ENCODE measurements at regions not wholly inside any gene's neighbourhood (a gene's known extent, or its start where the extent isn't known, plus 50 kb on each side); places are given as distances from the start of the nearest gene placed in this dataset.

DNA sequence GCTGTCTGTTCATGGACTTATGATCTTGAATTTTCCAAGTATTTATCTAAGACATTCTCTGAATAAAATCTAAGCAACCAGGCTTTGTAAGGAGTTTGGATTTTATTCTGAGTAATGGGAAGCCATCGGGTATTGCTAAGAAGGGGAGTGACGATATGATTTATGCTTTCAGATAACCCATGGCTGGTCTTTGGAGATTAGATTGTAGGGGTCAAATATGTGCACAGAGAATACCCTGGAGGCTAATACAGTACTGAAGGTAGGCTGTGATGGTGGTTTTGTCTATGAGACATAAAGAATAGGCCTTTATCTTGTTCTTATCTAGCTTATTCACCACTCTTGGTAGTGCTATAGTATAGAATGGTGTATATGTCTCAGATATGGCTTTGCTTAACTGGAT lies 60.0 kb upstream of the C5orf46 start:
- H3K27ac ChIP-seq = no peak overlapping the region
- TF ChIP-seq, protein P1, sequence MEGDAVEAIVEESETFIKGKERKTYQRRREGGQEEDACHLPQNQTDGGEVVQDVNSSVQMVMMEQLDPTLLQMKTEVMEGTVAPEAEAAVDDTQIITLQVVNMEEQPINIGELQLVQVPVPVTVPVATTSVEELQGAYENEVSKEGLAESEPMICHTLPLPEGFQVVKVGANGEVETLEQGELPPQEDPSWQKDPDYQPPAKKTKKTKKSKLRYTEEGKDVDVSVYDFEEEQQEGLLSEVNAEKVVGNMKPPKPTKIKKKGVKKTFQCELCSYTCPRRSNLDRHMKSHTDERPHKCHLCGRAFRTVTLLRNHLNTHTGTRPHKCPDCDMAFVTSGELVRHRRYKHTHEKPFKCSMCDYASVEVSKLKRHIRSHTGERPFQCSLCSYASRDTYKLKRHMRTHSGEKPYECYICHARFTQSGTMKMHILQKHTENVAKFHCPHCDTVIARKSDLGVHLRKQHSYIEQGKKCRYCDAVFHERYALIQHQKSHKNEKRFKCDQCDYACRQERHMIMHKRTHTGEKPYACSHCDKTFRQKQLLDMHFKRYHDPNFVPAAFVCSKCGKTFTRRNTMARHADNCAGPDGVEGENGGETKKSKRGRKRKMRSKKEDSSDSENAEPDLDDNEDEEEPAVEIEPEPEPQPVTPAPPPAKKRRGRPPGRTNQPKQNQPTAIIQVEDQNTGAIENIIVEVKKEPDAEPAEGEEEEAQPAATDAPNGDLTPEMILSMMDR (conservative IDR thresholded peaks at IDR 0.05) = no peak
- no peak for TF ChIP-seq ZFX (IDR thresholded peaks at IDR 0.05)

DNA sequence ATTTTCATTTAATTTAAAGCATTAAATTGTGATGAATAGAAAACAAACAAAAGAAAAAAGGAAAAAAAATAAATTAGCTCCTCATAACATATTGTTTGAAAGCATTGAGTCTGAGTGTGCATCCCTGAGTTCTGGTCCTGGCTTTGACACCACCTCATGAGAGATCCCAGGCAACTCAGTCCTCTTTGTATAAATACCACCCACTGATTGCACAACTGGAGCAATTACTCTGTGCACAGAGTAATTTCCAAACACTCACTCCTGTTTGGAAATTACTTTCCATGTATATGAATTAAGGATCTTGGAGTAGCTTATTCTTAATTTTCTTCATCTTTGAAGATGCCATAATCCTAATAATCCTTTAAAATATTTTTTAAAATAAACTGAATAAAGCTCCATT lies 59.4 kb upstream of the C5orf46 start:
- no peak for TF ChIP-seq ZFX (IDR thresholded peaks at IDR 0.05)
- TF ChIP-seq, protein P1 (conservative IDR thresholded peaks at IDR 0.05) = no peak
- no peak overlapping the region for H3K27ac ChIP-seq

DNA sequence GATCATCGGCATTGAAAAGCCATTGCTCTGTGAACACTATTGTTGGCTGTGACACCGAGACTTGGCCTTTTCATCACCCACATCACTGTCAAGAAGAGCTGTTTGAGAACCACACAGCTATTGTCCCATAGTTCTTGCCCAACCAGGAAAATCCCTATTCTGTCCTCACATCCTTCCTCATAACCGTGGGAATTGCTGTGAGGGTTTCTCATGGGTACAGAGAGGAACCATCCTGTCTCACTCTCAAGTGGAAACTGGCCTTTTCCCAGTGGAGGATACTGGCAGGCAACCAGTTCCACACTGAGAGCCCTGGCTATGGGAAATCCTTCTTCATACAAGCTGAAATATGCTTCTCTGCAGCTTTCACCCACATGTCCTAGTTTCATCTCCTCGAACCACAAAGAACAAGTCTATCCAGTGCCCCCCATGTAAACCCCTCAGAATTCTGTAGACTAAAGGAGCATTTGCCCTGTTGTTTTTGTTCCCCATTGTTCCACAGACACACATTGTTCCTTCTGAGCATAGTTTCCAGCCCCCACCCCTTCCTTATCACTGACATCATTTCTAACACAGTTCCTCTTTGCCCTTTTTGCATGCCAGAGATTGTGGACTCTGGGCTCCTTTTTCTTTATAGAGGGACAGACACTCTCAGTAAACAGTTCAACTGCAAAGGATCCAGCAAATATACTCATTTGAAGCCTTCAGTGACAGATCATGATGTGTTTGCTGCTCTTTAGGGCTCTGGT lies 57.8 kb upstream of the C5orf46 start:
- TF ChIP-seq ZFX (IDR thresholded peaks at IDR 0.05) = no peak
- peak overlapping the region; percentile 10; the same call in 1 of the 2 replicates for H3K27ac ChIP-seq

DNA sequence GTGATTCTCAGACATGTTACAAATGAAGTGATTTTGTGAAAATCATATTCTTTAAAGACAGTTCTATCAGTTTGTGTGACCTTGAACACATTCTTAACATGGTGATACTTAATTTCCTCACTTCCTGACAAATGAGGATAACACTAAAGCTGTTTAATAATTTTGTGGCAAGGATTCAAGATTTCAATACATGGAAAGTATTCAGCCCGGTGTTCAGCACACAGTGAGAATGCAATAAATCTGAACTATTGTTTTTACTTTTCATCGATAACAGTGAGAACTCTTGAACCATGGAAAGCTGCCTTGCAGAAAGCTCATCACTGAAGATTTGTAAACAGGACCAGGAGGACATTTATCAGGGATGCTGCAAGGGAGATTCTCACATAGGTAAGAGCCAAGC lies 57.1 kb upstream of the C5orf46 start:
- H3K27ac ChIP-seq = peak overlapping the region; percentile 10; the same call in 1 of the 2 replicates
- TF ChIP-seq, protein P1 (conservative IDR thresholded peaks at IDR 0.05) = no peak
- TF ChIP-seq ZFX (IDR thresholded peaks at IDR 0.05) = no peak

DNA sequence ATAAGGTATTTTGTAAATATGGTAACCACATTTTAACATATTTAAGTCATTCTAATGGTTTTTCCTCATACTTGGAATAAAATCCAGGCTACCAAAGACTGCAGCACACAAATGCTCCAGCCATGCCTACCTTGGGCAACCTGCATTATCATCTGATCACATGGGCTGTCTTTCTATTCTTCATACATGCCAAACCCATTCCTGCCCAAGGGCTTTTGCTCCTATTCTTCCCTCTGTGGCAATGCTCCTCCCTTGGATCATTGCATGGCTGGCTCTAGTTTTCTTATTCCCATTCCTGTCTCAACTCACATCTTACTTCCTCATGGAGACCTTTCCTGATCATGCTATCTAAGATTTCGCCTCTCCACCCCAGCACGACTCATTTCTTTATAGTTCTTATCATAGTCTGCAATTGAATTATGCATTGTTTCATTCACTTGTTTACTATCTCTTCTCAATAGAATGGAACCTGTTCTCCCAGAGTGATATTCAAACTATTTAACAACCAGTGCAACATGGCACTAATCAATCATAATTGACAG lies 54.9 kb upstream of the C5orf46 start:
- no peak overlapping the region for H3K27ac ChIP-seq
- no peak for TF ChIP-seq ZFX (IDR thresholded peaks at IDR 0.05)
- TF ChIP-seq, protein P1 (conservative IDR thresholded peaks at IDR 0.05) = no peak

DNA sequence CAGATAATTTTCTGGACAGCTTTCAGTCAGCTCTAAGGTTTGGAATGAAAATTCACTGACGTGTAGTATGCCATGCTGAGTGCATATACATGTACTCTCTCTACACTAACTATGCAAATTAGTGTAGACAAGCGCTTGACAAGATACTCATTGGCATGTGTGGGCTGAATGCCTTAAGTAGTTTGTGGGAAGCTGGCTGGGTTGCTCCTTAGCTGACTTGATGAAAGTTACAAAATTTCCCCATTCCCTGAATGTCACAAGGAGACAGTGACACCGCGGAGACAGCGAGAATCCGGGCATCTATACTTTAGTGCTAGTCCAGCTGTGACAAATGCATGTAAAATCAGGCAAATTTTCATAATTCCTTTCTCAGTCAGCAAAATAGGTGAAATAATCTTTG lies 51.6 kb upstream of the C5orf46 start:
- no peak overlapping the region for H3K27ac ChIP-seq
- TF ChIP-seq, protein P1 (conservative IDR thresholded peaks at IDR 0.05) = no peak
- TF ChIP-seq ZFX (IDR thresholded peaks at IDR 0.05) = no peak

DNA sequence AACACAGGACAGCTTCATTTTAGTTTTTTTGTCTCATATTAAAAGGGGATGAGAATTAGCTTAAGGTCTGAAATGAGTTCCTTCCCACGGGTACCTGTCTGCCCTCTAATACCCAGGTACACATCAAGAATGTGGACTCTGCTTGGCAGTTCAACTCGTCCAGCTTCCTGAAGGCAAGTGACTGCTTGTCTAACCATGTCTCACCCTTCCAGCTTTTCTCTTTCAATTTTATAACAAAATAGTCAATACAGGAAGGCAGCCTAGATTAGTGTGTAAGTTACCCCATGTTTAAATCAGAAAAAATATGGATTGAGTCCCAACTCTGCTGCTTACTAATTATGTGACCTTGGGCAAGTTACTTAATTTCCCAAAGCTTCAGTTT lies 50.5 kb upstream of the C5orf46 start:
- H3K27ac ChIP-seq = no peak overlapping the region
- TF ChIP-seq, protein P1 (conservative IDR thresholded peaks at IDR 0.05) = no peak
- TF ChIP-seq ZFX (IDR thresholded peaks at IDR 0.05) = no peak
